GM19099 (cell line): ENCODE measurements at regions not wholly inside any gene's neighbourhood (a gene's known extent, or its start where the extent isn't known, plus 50 kb on each side); places are given as distances from the start of the nearest gene placed in this dataset.

Experiments used
- POLR2A ChIP-seq: IDR thresholded peaks from 3 replicates; pipeline ENCODE4 v1.6.1; 2011; ENCODE audit warnings: low read depth; ENCODE audit not compliant: insufficient read length; ENCODE audit errors: extremely low read depth

- no peak for TF ChIP-seq POLR2A
These were observed 965.6 kb downstream of the XPNPEP1 start for GRCh38 chr10:108957681-108958080.

- no peak for TF ChIP-seq POLR2A
These were observed 967.2 kb downstream of the XPNPEP1 start for GRCh38 chr10:108956149-108956548.

GRCh38 chr10:108913300-108913699, 1010.0 kb downstream of the XPNPEP1 start:
- TF ChIP-seq POLR2A, result no peak

- TF ChIP-seq POLR2A, result no peak
These were observed 1011.3 kb downstream of the XPNPEP1 start for GRCh38 chr10:108911814-108912541.

GRCh38 chr10:108908096-108908495, 1015.2 kb downstream of the XPNPEP1 start:
- no peak for TF ChIP-seq POLR2A

- TF ChIP-seq POLR2A, result no peak
These were observed 1017.5 kb downstream of the XPNPEP1 start for GRCh38 chr10:108905821-108906220.

GRCh38 chr10:108905171-108905570, 1018.1 kb downstream of the XPNPEP1 start:
- no peak for TF ChIP-seq POLR2A

- TF ChIP-seq POLR2A, result no peak
These were observed 1019.0 kb downstream of the XPNPEP1 start for GRCh38 chr10:108904163-108904838.

GRCh38 chr10:108902619-108903285, 1020.6 kb downstream of the XPNPEP1 start:
- no peak for TF ChIP-seq POLR2A

- no peak for TF ChIP-seq POLR2A
These were observed 1021.3 kb downstream of the XPNPEP1 start for GRCh38 chr10:108901781-108902618.

GRCh38 chr10:108899670-108900069, 1023.6 kb downstream of the XPNPEP1 start:
- TF ChIP-seq POLR2A, result no peak

- no peak for TF ChIP-seq POLR2A
These were observed 1028.7 kb downstream of the XPNPEP1 start for GRCh38 chr10:108894402-108895301.

- no peak for TF ChIP-seq POLR2A
These were observed 1046.2 kb downstream of the XPNPEP1 start for GRCh38 chr10:108877095-108877561.

GRCh38 chr10:108872854-108873253, 1050.5 kb downstream of the XPNPEP1 start:
- TF ChIP-seq POLR2A, result no peak

GRCh38 chr10:108868881-108869280, 1054.4 kb downstream of the XPNPEP1 start:
- no peak for TF ChIP-seq POLR2A
